GM19328 (cell line): ENCODE measurements at regions not wholly inside any gene's neighbourhood (a gene's known extent, or its start where the extent isn't known, plus 50 kb on each side); places are given as distances from the start of the nearest gene placed in this dataset.
"Not testable (repeated sequence)": the region's sequence is repeated elsewhere in the genome, so short reads cannot be mapped to it uniquely, and the experiment has no call there.

Experiments used
- ATAC-seq: cut with Tn5 transposase; IDR thresholded peaks from one replicate; pipeline ENCODE4 v1.9.1; 2021; ENCODE audit warnings: mild to moderate bottlenecking, moderate library complexity; ENCODE audit not compliant: unreplicated experiment

- not testable (repeated sequence) for ATAC-seq
Measured at GRCh38 chr2:14904378-14904777, 271.9 kb downstream of the LRATD1 start.

DNA sequence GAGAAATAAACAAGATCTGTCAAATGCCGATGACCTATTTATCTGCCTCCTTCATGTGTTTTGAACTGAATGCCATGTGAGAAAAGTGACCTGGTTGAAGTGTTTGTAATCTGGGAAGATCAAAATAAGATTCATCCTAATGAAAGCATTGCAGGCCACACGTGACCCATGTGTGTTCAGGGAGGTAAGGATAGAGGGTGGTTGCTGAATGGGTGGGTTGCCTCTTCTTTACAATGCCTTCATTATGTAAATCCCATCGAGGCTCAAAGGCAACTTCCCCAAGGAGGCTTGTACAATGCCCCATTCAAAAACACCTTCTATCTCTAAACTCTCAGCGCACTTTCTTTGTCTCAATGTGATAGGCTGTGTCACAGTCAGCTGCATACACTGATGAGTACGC lies 273.1 kb downstream of the LRATD1 start:
- no peak for ATAC-seq

GRCh38 chr2:14907014-14907612 lies 274.6 kb downstream of the LRATD1 start:
- ATAC-seq = no peak

DNA sequence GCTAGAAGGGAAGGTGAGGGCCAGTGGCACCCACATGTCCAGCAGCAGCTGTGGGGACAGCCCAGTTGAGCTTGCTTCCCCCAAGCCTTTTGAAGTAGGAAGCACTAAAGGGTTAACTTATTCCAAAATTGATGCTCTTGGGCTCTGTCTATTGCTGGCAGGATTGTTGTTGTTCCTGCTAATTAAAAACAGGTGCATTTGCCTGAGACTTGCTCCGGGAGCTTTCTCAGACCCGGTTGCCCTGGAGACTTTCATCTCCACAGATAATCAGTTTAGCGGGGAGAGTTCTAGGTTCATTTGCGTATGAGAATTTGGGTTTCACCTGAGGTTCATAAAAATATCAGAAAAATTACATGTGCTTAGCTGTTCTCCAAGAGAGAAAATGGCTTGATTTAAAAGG lies 277.3 kb downstream of the LRATD1 start:
- ATAC-seq = no peak

- no peak for ATAC-seq
Measured at GRCh38 chr2:14910654-14911053, 278.1 kb downstream of the LRATD1 start.

DNA sequence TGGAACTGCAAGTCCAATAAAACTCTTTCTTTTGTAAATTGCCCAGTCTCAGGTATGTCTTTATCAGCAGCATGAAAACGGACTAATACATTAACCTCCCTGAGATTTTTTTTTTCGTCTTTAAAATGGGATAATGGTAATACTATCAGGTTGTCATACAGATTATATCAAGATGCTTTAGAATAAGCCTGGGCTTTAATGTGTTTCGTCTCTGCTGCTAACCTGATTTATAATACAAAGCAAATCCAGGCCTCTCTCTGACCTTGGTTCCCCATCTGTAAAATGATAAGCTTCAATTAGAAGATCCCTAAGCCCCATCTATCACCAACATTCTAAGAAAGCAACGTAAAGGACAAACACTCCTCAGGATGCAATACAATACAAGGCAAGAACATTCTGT lies 283.5 kb downstream of the LRATD1 start:
- no peak for ATAC-seq

GRCh38 chr2:14923820-14924580 lies 291.5 kb downstream of the LRATD1 start:
- no peak for ATAC-seq

- ATAC-seq = no peak
Measured at GRCh38 chr2:14925471-14925870, 293.0 kb downstream of the LRATD1 start.

DNA sequence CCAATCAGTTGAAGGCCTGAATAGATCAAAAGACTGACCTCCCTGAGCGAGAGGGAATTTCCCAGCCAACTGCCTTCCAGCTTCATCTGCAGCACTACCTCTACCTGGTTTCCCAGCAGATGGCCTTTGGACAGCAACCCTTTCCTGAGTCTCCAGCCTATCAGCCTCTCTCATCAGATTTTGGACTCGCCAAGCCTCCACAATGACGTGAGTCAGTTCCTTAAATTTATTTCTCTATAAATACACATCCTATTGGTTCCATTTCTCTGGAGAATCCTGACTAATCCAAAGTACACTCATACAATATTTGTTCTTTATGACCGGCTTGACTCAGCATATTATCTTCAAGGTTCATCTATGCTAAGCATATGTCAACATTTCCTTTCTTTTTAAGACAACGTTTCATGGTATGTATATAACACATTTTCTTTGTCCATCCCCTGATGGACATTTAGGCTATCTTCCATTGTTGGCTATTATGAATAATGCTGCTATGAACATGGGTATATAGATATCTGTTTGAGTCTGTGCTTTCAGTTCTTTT lies 294.6 kb downstream of the LRATD1 start:
- ATAC-seq = no peak

DNA sequence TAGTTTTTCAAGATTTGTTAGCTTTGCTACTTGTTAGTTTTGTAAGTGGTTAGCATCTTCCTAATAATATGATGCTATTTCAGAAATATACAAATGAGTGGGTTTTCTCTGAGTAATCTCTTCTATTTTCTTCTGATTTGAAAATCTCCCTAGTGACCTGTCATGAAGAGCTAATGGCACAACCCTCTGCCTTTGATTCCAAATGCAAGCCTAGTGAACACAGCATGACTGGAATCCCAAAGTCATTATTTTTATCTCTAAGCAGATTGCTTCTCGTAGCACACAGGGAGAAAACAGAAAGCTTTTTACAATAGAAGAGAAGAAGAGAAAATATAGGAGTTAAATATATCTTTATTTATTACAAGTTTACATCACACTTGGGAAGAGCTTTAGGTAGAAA lies 295.5 kb downstream of the LRATD1 start:
- no peak for ATAC-seq

DNA sequence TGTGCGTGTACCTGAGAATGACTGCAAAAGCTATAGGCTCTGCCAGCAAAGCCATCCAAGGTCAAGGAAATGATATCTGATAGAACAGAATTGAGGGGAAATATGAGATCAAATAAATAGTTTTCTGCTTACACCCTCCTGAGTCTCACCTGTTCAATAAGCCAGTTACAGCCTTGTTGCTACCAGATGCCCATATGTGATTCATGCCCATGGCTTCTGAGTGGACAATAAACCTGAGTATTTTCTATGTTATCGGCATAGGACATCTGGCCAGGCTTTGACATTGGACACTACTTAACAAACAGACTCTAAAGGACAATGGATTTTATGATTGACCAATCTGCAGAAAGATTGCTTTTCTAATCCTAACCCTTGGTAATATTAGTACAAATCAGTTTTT lies 297.9 kb downstream of the LRATD1 start:
- no peak for ATAC-seq

DNA sequence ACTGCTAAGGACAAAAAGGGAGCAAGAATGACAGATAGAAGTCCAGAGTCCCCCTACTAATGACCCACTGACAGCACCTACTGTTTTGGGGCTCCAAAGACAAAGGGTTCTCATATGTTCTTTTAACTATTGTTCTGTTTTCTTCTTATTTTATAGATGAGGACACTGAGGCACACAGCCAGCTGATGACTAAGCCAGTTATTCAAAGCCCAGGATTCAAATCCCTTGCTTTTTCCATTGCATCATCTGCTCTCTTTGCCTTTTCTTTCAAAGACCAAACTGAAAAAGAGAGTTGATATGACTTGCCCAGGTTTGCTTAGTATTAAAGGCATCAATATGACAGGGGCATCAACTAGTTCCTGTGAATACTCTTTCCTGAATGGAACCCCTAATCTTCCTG lies 299.8 kb downstream of the LRATD1 start:
- ATAC-seq = no peak

DNA sequence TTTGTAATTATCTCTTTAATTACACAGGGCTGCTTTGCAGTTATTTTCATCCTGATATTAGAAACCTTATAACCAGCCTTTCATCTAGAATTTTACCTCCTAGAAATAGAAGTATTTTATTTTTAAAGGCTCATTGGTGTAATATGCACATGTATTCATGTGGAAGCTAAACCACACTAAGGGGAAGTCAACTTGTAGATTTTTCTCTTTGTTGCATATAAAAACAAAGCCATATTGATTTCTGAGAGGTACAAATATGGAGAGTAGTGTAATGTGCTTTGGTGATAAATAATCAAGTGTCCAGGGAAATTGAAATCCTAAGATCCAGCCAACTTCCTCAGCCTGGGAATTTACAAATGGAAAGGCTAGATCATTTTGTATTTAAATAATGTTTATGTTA lies 301.2 kb downstream of the LRATD1 start:
- no peak for ATAC-seq

- ATAC-seq = no peak
Measured at GRCh38 chr2:14936426-14936825, 303.9 kb downstream of the LRATD1 start.

DNA sequence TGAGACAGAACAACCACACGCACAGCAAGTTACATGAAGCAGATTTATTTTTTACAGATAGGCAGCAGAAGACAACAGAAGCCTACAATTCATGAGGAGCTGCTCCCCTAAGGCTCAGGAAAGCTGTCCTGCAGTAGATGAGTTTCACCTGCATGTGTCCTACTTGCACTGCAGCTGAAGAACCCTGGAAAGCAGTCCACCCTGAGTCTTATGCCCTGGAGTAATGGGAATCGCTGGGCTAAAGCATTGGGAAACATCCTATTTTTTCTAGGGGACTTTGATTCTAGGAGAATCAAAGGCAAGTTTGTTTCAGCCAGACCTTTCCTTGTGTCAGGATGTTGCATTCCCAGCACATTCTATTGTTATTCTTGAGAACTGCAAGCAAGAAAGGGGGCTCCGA lies 304.8 kb downstream of the LRATD1 start:
- no peak for ATAC-seq

DNA sequence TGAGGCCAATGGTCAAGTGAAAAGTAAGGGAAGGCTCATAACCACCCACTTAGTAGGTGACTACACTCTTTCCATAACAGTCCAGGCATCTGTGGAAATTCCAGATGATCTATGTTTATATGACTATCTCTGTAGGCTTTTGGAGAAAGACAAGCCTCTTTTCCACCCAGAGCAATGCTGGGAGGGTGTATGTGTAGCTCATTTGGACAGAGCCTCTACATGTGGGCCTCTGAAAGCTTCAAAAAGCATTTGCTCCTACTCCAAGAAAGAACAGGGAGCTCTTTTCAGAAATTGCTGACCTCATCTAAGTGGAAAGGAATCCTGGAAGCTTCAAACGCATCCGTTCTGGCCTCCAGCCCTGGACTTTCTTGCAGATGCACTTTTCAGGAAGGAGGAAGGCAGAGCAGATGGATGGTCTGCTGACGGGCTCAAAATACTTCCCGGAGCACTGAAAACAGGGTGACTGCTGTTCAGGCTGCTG lies 308.7 kb downstream of the LRATD1 start:
- ATAC-seq = no peak

GRCh38 chr2:14942987-14943386 lies 310.5 kb downstream of the LRATD1 start:
- ATAC-seq = no peak

DNA sequence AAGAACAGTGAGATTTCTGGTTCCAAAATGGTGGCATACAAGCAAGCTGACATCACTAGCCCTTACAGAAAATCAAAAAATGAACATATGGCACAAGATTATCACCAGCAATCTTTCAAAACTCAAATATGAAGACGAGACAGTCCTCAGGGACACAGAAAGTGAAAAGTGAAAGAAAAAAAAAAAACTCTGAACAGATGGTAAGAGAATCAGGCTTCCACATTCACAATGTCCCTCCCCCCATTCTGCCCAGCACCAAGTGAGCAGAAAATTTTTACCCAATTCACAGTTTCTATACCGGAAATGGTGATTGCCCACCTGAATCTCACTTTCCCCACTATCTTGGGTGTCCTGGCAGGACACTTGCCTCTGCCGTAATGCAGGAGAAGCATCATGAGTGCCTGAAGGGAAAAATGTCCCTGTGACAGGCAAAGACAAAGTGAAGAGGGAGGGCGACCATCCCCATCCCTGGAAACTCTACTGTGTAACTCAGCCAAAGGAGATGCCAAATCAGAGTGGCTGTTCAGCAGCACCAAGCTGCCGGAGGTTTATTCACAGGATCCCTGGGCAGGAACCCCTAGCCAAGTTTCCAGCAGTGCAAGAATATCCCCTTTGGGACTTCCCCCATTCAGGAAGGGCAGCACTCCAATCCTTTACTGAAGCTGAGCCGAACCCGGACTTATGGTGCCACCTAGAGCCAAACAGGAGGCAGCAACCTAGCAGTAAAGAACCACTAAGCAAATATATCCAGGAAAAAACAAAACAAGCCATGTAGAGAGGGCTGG lies 312.2 kb downstream of the LRATD1 start:
- no peak for ATAC-seq

DNA sequence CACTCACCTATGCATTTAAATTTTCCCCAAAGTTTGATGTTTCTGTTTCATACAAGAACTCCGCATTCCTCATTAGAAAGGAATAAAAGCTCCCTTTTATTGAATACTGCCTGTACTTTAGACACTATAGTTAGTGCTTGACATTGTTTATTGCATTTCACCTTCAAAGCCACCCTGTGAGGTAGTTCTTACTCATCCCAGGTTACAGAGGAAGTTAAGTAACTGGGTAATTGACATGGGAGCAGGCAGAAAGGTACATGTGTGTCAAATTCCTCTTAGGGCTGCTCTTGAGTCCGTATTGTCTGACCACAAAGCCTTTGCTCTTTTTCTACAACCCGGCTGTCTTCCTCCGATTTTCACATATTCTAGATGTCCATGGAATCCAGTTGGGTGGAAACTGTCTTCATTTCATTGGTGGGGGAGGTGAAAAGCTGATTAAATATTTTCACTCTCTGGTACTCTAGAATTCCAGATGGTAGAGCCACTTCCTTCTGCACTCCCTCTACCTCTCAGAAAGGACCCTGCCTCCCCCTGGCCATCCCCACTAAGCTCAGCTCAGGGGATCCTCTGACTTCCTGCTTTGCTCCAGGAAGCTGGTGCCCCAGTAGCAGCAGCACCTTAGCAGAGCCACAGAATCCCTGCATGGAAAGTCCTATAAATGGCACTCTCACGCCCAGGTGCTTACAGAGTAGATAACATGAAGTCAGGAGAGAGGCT lies 319.2 kb downstream of the LRATD1 start:
- no peak for ATAC-seq

DNA sequence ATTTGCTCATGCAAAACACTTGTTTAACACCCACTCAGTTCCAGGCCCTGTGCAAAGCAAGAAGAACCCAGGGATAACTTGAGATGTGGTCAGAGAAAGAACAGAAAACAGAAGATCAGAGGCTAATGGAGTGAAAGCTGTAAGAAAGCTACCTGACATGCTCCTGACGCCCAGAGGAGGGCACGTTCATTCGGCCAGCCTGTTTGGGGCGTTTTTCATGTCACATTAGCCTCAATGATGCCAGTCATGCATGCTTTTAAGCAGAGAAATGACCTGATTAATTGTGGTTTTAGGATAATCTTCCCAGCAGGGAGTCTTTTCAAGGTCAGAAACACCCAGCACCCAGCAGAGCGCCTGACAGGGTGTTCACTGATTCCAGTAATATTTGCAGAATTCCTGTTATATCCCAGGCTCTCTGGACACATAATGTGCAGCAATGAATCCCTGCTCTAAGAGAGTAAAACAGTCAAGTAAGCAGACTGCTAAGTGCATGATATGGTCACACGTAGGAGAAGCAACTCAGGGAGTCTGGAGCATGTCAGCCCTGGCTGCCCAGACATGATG lies 320.0 kb downstream of the LRATD1 start:
- no peak for ATAC-seq
